Adrenal gland (tissue), 5 donors: ENCODE measurements at regions not wholly inside any gene's neighbourhood (a gene's known extent, or its start where the extent isn't known, plus 50 kb on each side); places are given as distances from the start of the nearest gene placed in this dataset.

Experiments used
- POLR2A ChIP-seq, 2 donors: fragments of 450-650 bp; IDR thresholded peaks; one replicate each; pipeline ENCODE4 v1.6.1; 2017; ENCODE audit warnings: antibody characterized with exemption in 2 of 2, mild to moderate bottlenecking in 2 of 2, moderate library complexity in 1 of 2
- TF ChIP-seq, protein P1 (sequence below), 6 experiments: fragments of 450-650 bp in 4 of 6; fragments of 200-600 bp in 2 of 6; sonication (generic) in 1 of 6; IDR thresholded peaks; 1 replicate in 5 of 6; 2 replicates in 1 of 6; pipeline versions ENCODE4 v1.5.1 to v1.8.0; 2016 to 2021; ENCODE audit warnings: antibody characterized with exemption in 6 of 6, mild to moderate bottlenecking in 2 of 6, moderate library complexity in 1 of 6
- donor health status: DM: no; HTN: no; CAD: no.

DNA sequence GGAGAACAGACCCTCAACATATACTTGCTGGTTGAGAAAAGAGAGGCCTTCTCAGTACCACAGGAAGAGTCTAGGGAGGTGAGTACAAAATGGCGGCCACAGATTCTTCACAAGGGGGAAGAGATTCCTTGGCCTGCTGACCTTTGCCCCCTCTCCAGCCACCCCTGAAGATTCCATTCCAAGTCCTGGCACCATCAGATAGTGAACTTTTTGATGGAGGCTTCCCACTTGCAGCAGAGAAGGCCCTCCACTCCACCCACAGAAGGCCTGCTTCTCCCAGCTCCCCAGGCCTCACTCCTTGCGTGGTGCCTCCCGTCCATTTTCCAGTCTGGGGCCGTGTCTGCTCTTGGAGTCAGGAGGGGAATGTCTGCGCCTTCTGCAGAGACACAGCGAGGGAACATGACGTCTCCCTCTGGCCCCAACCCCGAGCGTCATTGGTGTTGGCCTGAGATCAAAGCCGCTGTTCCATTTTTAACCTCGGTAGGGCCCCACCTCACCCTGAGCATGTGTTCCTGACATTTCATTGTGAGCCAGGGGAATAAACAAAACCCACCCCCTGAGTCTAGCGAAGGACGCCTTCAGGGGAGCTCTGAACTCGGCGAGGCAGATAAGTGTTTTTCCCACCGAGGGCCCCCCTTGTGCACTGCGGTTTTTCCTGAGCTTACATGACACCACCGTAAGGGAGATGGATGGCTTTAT is 268.7 kb upstream of the TBX3 start:
- TF ChIP-seq, protein P1, sequence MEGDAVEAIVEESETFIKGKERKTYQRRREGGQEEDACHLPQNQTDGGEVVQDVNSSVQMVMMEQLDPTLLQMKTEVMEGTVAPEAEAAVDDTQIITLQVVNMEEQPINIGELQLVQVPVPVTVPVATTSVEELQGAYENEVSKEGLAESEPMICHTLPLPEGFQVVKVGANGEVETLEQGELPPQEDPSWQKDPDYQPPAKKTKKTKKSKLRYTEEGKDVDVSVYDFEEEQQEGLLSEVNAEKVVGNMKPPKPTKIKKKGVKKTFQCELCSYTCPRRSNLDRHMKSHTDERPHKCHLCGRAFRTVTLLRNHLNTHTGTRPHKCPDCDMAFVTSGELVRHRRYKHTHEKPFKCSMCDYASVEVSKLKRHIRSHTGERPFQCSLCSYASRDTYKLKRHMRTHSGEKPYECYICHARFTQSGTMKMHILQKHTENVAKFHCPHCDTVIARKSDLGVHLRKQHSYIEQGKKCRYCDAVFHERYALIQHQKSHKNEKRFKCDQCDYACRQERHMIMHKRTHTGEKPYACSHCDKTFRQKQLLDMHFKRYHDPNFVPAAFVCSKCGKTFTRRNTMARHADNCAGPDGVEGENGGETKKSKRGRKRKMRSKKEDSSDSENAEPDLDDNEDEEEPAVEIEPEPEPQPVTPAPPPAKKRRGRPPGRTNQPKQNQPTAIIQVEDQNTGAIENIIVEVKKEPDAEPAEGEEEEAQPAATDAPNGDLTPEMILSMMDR (IDR thresholded peaks at IDR 0.05) = peak in 3 of 6 experiments; percentile 15 to 22 (median 20)
- TF ChIP-seq POLR2A (IDR thresholded peaks at IDR 0.05) = peak in 1 of 2 donors; percentile 29
